Left kidney (tissue), 1 donor: ENCODE measurements at regions not wholly inside any gene's neighbourhood (a gene's known extent, or its start where the extent isn't known, plus 50 kb on each side); places are given as distances from the start of the nearest gene placed in this dataset.

Experiments
- DNase-seq: peaks from one replicate; pipeline ENCODE4 v3.0.0-alpha.2; 2013

DNA sequence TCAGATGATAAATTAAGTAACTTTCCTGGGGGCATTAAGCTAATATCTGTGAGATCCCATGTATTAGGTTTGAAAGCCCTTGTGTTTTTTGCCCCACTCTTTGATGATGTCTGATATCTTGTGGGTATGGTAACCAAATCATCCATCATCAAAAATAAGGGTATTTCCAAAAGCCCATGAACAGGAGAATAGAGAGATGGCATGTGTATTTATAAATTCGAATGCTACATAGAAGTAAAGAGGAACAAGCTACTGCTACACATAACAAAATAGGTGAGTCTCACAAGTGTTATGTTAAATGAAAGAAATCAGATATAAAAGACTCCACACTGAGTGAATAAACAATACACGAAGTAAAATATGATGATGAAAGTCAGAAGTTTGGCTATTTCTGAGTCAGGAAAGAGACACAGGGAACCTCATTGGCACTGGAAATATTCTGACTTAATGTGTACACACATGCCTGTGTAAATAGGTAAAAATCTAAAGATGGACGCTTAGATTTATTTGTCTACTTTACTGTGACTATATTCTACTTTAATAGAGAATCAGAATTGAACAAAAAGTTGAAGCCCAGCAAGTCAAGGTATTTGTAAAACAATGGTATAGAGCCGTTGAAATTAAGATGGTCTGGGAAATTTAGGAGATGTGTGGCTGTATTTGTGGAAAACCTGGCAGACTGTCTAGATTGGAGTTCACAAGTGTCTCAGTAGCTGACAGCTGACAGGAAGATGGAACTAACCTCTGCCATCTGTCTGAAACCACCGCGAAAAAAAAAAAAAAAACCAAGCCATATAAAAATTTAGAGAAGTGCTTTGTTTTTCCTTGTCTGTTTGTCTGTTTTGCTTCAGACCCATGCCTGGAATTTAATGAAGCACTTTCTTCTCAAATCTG is 111.0 kb upstream of the TGFBR2 start:
- DNase-seq, result no peak

DNA sequence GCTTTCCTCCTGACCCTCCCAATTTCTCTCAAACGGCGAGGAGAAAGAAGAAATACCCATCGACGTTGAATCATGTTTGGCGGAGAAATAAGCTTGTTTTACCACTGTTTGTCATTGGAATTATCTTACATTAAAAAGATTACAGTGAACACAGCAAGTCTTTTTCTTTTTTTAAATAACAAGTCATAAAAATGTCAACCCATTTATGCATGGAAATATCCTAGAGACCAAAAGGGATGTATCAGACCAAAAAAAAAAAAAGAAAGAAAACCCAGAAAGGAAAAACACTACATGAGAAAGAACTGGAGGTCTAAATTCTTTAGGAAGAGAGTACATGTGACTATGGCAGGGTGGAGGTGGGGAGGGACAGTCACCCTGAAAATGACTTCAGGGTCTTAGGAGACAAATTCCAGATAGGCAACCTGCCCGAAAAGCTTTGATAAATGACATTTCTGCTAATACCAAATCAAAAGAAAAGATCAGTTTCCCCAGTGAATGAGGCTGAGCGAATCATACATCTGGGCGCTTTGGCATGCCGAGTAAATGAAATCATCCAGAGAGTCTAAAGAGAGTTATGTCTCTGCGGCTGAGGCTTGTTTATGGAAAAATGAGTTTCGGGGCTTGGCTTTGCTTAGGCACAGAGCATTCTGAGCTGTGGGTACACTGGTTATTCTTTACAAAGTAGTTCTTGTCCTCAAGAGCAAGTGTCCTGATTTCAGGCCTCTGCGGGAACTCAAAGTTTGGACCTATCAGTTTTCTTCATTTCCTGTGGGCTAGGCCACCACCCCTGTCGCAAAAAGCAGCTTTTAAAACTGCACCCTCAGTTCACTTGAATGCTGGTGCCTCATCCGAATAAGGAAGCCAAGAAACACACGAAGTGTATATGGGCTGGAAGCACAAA is 110.1 kb upstream of the TGFBR2 start:
- no peak for DNase-seq

GRCh38 chr3:30498587-30498967 is 107.8 kb upstream of the TGFBR2 start:
- no peak for DNase-seq

DNA sequence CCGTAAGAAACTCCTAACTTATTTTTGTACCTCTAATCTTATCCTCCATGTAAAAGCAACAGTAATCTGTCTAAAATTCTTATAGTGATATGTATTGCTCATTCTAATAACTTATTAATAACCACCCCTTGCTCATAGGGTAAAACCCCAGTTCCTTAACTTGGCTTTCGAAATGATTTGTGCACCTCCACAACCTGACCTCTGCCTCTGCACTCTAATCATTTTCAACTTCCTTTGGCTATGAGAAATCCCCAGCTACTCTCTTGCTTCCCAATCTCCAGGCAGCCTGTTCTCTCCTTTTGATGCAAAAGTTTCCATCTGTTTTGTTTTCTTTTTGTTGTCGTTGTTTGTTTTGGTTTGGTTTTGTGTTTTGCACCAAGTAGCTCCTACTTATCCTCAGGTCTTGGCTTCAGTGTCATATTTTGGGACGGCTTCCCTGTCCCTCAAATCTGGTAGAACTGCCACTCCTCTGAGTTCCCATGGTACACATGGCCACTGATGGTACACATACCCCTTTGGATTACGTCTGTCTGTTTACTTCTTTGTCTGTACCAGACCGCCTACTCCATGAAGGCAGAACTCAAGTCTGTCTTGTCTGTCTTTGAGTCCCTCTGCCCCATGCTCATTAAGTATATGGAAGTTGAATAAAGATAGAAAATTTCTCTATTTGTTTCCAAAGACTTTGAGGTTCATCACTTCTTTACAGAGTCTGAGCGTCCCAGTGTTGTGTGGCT is 105.6 kb upstream of the TGFBR2 start:
- DNase-seq, result no peak

DNA sequence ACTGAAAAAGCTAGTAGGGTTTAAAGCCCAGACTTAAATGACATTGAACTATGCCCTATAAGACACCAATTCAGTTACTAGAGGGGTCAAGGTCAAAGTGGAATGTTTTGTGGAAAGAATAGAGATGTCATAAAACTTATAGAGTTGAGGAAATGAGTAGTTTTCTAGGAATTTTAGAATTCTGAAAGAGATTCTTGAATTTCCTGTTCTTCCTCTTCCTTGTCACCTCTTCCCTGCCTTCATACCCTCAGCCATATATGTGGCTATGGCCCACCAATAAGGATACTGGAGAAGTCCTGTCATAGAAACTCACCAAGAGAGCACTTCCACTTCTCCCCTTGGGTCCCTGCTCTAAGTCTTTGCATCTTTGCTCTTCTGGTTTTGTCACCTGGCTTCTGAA is 104.9 kb upstream of the TGFBR2 start:
- no peak for DNase-seq

- DNase-seq, result no peak
Measured at GRCh38 chr3:30502051-30502741, 104.2 kb upstream of the TGFBR2 start.

DNA sequence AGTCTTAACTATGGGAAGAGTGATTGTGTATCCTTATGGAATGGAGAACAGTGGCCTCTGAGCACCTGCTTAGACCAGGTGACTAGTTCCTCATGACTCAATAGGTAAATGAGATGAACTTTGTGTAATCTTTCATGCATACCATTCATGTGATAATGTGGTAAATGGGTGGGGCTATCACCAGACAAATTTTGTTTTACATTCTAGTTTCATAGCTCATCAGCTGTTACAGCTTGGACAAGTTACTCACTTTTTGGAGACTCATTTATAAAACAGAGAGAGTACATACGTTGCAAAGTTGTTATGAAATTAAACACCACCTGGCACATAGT is 103.7 kb upstream of the TGFBR2 start:
- DNase-seq, result no peak

GRCh38 chr3:30503446-30503845 is 103.0 kb upstream of the TGFBR2 start:
- no peak for DNase-seq

DNA sequence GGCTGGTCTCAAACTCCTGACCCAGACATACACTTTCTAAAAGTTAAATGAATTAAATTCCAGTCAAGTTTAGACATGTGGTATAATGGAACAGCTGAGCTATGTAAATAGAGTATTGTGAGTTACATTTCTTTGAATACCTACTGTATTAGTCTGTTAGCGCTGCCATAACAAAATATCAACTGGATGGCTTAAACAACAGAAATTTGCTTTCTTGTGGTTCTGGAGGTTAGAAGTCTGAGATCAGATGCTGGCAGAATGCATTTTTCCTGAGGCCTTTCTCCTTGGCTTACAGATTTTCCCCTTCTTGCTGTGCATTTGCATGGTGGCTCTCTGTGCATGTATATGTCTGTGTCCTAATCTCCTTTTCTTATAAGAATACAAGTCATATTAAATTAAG is 101.5 kb upstream of the TGFBR2 start:
- DNase-seq, result no peak

DNA sequence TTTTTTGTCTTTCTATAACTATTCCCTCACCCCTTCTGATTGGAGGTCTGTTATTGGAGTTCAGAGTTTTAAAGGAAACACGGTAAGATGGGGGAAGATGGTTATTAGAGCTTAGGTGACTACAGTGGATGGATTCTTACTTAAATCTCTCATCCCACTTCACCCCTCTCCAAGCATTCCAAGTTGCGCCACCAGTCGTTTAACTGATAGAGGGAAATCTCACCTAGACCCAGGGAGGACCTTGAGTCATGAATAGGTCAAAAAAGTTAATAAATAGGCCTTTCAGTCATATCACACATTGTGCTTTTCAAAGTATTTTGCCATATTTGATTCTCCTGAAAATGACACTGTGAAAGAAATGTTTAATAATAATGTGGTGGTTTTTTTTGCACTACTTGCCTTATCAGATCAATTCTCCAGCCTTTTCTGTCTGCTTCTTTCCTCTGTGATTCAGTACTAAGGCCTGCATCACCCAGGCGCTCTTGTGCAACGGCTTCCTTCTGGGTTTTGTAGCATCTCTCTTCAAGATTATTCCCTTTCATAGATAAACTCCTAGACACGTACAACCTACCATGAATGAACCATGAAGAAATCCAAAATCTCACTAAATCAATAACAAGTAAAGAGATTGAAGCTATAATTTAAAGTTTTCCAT is 100.4 kb upstream of the TGFBR2 start:
- DNase-seq, result no peak

DNA sequence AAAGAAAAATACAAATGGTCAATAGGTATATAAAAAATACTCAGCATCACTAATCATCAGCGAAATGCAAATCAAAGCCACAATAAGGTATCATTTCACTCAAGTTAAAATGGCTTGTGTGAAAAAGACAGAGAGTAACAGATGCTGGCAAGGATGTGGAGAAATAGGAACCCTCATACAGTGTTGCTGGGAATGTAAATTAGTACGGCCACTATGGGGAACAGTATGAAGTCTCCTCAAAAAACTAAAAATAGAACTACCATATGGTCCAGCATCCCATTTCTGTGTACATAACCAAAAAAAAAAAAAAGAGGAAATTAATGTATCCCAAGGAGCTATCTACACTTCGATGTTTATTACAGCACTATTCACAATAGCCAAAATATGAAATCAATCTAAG is 98.1 kb upstream of the TGFBR2 start:
- no peak for DNase-seq

DNA sequence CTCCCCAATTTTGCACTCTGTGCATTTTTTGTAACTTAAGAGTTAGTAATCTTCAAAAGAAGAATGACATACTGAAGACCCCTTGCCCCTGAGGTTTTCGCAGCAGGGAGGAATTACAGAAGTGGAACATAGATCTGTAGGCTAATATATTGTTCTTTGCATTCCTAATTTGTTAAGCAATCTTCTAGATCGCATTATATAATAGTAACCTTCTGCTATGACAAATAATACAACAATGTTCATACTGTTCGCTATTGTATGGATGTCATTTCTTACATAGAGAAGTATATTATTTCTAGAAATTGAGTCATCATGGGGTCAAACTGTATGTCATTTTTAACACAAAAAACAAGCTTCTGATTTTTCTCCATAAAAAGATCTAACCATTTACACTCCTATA is 95.8 kb upstream of the TGFBR2 start:
- no peak for DNase-seq

GRCh38 chr3:30511524-30512251 is 94.7 kb upstream of the TGFBR2 start:
- no peak for DNase-seq

GRCh38 chr3:30512576-30512975 is 93.8 kb upstream of the TGFBR2 start:
- DNase-seq, result no peak

DNA sequence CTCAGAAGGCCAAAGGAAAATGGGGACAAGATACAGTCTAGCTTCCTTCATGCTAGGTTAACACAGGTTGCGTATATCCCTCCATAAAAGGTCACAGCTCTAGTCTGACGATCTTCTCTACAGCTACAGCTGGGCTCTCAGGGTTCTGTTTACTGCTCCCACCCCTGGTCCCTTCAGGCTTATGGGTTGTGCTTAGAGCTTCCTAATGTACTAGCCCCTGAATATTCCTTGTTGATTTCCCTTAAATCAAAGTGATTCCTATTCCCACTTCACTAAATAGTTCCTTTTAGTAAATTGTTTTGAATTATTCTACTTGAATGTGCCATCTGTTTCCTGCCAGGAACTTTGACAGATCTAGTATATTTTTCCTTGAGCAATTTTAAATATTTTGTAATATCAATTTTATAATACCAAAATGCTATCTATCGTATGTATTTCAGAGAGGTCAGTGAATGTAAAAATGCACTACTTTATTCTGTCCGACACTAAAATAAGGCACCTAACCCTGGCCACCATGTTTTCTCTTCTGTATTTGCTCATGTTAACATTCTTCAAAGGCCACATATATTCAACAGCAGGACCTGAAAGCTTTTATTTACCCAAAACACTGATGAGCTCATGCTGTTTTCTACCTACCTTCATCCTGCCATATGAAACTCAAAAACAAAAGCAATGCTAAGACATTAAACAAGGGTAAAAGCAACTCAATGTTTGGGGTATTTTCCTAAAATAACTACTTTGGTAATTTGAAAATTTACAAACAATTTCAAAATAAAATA is 92.8 kb upstream of the TGFBR2 start:
- no peak for DNase-seq

GRCh38 chr3:30516238-30516637 is 90.2 kb upstream of the TGFBR2 start:
- no peak for DNase-seq

- peak; percentile 20 for DNase-seq
Measured at GRCh38 chr3:30518181-30518864, 88.1 kb upstream of the TGFBR2 start.

GRCh38 chr3:30518872-30519271 is 87.5 kb upstream of the TGFBR2 start:
- no peak for DNase-seq

GRCh38 chr3:30520699-30521098 is 85.7 kb upstream of the TGFBR2 start:
- DNase-seq, result no peak
